Endodermal cell (in vitro differentiated cells): ENCODE measurements at regions not wholly inside any gene's neighbourhood (a gene's known extent, or its start where the extent isn't known, plus 50 kb on each side); places are given as distances from the start of the nearest gene placed in this dataset.

Experiments
- DNase-seq: peaks from one replicate; pipeline ENCODE4 v3.0.0-alpha.2; 2017
- H3K27ac ChIP-seq: 2 replicates; pipeline ENCODE4 v1.5.1; 2013; ENCODE audit warnings: mild to moderate bottlenecking, low read depth, low read length, moderate library complexity
- H3K27me3 ChIP-seq: 2 replicates; pipeline ENCODE4 v1.6.1; 2013; ENCODE audit warnings: mild to moderate bottlenecking, low read length, moderate library complexity; ENCODE audit not compliant: insufficient read depth, control insufficient read depth, poor library complexity, severe bottlenecking
- H3K36me3 ChIP-seq: 2 replicates; pipeline ENCODE4 v1.7.0; 2013; ENCODE audit warnings: mild to moderate bottlenecking, low read length, moderate library complexity; ENCODE audit not compliant: control insufficient read depth, insufficient read depth
- H3K4me1 ChIP-seq: one replicate; pipeline ENCODE4 v1.7.0; 2013; ENCODE audit warnings: low read length; ENCODE audit not compliant: control insufficient read depth, insufficient read depth
- H3K4me3 ChIP-seq: 2 replicates; pipeline ENCODE4 v1.5.1; 2013; ENCODE audit warnings: mild to moderate bottlenecking, low read length, moderate library complexity
- H3K9ac ChIP-seq: 2 replicates; pipeline ENCODE4 v1.6.1; 2013; ENCODE audit warnings: mild to moderate bottlenecking, low read length, moderate library complexity; ENCODE audit not compliant: poor library complexity, severe bottlenecking; ENCODE audit errors: extremely low read depth
- H3K9me3 ChIP-seq: 2 replicates; pipeline ENCODE4 v1.6.1; 2013; ENCODE audit warnings: mild to moderate bottlenecking, low read length, moderate library complexity; ENCODE audit not compliant: control insufficient read depth
- H3K27ac Mint-ChIP-seq: 2 replicates; pipeline ENCODE4 v1.8.0; 2020; ENCODE audit warnings: mixed read lengths
- H3K27me3 Mint-ChIP-seq: 2 replicates; pipeline ENCODE4 v1.8.0; 2021; ENCODE audit warnings: mild to moderate bottlenecking, mixed read lengths; ENCODE audit not compliant: insufficient read depth
- H3K36me3 Mint-ChIP-seq: 2 replicates; pipeline ENCODE4 v1.8.0; 2020; ENCODE audit warnings: low read depth, mixed read lengths
- H3K4me1 Mint-ChIP-seq: 2 replicates; pipeline ENCODE4 v1.8.0; 2020; ENCODE audit warnings: mixed read lengths
- H3K4me3 Mint-ChIP-seq: 2 replicates; pipeline ENCODE4 v1.8.0; 2020; ENCODE audit warnings: mild to moderate bottlenecking, moderate library complexity, mixed read lengths
- H3K9me3 Mint-ChIP-seq: 2 replicates; pipeline ENCODE4 v1.8.0; 2020; ENCODE audit warnings: mild to moderate bottlenecking, mixed read lengths
- WGBS, 2 experiments: methylation state at CpG; one replicate each; pipeline versions ENCODE4 v1.1.5 to v1.1.7; 2013; ENCODE audit warnings: missing lambda C conversion rate in 2 of 2, mixed read lengths in 1 of 2; ENCODE audit not compliant: insufficient coverage in 1 of 2, insufficient read length in 1 of 2; 5-methylcytosine and 5-hydroxymethylcytosine counted together
- TF ChIP-seq, protein P1 (sequence below): fragments of 200-600 bp; sonication (generic); conservative IDR thresholded peaks from 2 replicates; pipeline ENCODE4 v1.5.0; 2021; ENCODE audit warnings: antibody characterized with exemption, mild to moderate bottlenecking

DNA sequence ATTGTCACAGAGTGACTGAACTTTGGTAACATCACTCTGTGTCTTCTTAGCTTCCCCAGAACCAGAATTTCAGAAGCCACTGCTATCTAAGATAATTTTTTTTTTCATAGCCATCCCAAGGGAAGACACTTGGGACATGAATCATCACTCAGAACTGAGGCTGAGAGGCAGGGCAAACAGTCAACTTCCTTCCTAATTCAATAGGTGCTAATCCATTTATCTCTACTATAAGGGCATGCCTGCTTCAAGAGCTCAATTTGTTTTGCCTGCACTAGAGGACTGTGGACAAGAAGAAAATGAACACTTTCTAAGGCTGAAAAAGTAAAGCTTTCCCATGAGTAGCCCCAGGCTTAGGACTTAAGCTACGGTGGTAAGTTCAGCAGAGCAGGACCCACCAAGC lies 56.7 kb upstream of the MYRIP start:
- Histone ChIP-seq H3K27ac (no peak overlapping the region), H3K27me3 (no peaks in the 10 kb centered on the region), H3K9me3 (peaks cover 15% of the 10 kb centered on the region), H3K9ac (no peak overlapping the region), H3K36me3 (no peaks in the 10 kb centered on the region), H3K4me1 (peaks cover 29% of the 10 kb centered on the region), H3K4me3 (peak overlapping the region; percentile 66)
- Mint-ChIP-seq H3K4me1 (peaks cover 54% of the 10 kb centered on the region), H3K4me3 (peak overlapping the region; percentile 8), H3K36me3 (peaks cover 3% of the 10 kb centered on the region), H3K9me3 (peaks cover 12% of the 10 kb centered on the region), H3K27ac (peak overlapping the region; percentile 44), H3K27me3 (no peaks in the 10 kb centered on the region)
- DNase-seq = no peak
- TF ChIP-seq, protein P1, sequence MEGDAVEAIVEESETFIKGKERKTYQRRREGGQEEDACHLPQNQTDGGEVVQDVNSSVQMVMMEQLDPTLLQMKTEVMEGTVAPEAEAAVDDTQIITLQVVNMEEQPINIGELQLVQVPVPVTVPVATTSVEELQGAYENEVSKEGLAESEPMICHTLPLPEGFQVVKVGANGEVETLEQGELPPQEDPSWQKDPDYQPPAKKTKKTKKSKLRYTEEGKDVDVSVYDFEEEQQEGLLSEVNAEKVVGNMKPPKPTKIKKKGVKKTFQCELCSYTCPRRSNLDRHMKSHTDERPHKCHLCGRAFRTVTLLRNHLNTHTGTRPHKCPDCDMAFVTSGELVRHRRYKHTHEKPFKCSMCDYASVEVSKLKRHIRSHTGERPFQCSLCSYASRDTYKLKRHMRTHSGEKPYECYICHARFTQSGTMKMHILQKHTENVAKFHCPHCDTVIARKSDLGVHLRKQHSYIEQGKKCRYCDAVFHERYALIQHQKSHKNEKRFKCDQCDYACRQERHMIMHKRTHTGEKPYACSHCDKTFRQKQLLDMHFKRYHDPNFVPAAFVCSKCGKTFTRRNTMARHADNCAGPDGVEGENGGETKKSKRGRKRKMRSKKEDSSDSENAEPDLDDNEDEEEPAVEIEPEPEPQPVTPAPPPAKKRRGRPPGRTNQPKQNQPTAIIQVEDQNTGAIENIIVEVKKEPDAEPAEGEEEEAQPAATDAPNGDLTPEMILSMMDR = no peak
- 69 to 100% methylated on average over 1 of the region's 1 CpG for WGBS, 2 experiments

DNA sequence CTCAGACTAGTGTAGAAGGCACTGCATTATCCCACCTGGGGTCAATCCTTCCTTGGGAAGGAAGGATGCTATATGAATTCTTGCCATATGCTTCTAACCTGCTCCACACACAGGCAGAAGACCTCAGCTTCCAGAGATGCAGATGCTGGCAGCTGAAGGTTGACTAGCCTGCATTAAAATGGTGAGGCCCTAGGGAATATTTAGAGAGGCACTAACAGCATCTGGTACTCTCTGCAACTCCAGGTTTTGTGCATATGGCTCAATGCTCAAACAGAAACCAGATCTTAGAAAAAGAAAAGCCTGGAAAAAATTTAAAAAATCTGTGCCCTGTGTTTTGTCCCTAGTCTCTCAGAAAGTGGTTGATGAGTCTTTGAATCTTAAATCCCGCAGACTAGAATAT lies 56.0 kb upstream of the MYRIP start:
- peaks cover 13% of the 10 kb centered on the region for H3K9me3 Mint-ChIP-seq
- 88% methylated on average over 1 of the region's 1 CpG; no CpG with 5 or more reads in 1 of the 2 experiments for WGBS, 2 experiments
- H3K27me3 ChIP-seq = no peaks in the 10 kb centered on the region

DNA sequence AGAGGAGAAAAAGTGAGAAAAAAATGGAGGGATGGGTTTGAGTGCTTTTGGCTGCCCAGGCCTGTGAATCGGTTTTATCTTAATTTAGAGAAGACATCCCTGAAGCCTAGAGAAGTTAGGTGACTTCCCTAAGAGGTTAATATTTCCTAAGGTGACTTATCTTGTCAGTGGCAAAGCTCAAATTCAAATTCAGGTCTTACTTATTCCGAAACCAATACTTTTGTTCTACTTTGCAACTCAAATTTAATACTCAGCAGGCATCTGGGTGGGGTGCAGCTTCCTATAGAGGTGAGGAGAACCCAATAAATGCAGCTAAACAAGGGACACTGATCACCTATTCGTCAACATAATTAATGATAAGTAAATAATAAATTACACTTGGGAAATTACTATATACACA lies 54.9 kb upstream of the MYRIP start:
- Mint-ChIP-seq H3K27ac (no peak overlapping the region), H3K4me1 (peaks cover 51% of the 10 kb centered on the region), H3K9me3 (peaks cover 13% of the 10 kb centered on the region), H3K27me3 (no peaks in the 10 kb centered on the region), H3K4me3 (no peak overlapping the region), H3K36me3 (peaks cover 3% of the 10 kb centered on the region)
- Histone ChIP-seq H3K4me3 (no peak overlapping the region), H3K27ac (no peak overlapping the region), H3K36me3 (no peaks in the 10 kb centered on the region), H3K9ac (no peak overlapping the region), H3K4me1 (peaks cover 26% of the 10 kb centered on the region), H3K9me3 (peaks cover 15% of the 10 kb centered on the region), H3K27me3 (no peaks in the 10 kb centered on the region)
- TF ChIP-seq, protein P1 = no peak
- WGBS, 2 experiments = 80 to 95% methylated on average over 1 to 2 of the region's 3 CpGs
- DNase-seq = no peak

More for the DNA sequence above, 56.0 kb upstream of the MYRIP start:
- TF ChIP-seq, protein P1 = no peak
- DNase-seq = no peak
- peaks cover 3% of the 10 kb centered on the region for H3K36me3 Mint-ChIP-seq
- peaks cover 15% of the 10 kb centered on the region for H3K9me3 ChIP-seq
- H3K4me3 ChIP-seq = peak overlapping the region; percentile 66
- no peaks in the 10 kb centered on the region for H3K27me3 Mint-ChIP-seq
- H3K9ac ChIP-seq = no peak overlapping the region
- peak overlapping the region; percentile 8 for H3K4me3 Mint-ChIP-seq
- no peak overlapping the region for H3K27ac ChIP-seq
- no peak overlapping the region for H3K27ac Mint-ChIP-seq
- H3K4me1 ChIP-seq = peaks cover 29% of the 10 kb centered on the region
- peaks cover 54% of the 10 kb centered on the region for H3K4me1 Mint-ChIP-seq
- no peaks in the 10 kb centered on the region for H3K36me3 ChIP-seq
